ENCODE measurements at regions not wholly inside any gene's neighbourhood (a gene's known extent, or its start where the extent isn't known, plus 50 kb on each side); places are given as distances from the start of the nearest gene placed in this dataset.
A peak's percentile ranks its signal among the peaks of the same experiment; 100 is the strongest.

- Mint-ChIP-seq H3K9me3 (peaks cover 0 to 8% (median 4%) of the 10 kb centered on the region in 7 donors), H3K27ac (no peak overlapping the region), H3K27me3 (no peaks in the 10 kb centered on the region), H3K4me3 (no peak overlapping the region), H3K4me1 (no peaks in the 10 kb centered on the region), H3K36me3 (no peaks in the 10 kb centered on the region)
- H3K4me3 ChIP-seq (ENCODE audit: low read depth, low read length): no peak overlapping the region
- no peaks in the 10 kb centered on the region for H3K4me1 ChIP-seq (ENCODE audit: control insufficient read depth, insufficient read depth, low read length, poor library complexity, severe bottlenecking)
- ATAC-seq (ENCODE audit: low read depth in 2 of 2) (no peak), DNase-seq (no peak)
- no peaks in the 10 kb centered on the region for H3K9me3 ChIP-seq (ENCODE audit: control insufficient read depth in 2 of 2, low read length in 2 of 2)
- no peaks in the 10 kb centered on the region for H3K27me3 ChIP-seq (ENCODE audit: control insufficient read depth, insufficient read depth, low read length)
- H3K36me3 ChIP-seq (ENCODE audit: control insufficient read depth, insufficient read depth, low read length): no peaks in the 10 kb centered on the region
- H3K27ac ChIP-seq (ENCODE audit: insufficient read depth, low read length, poor library complexity, severe bottlenecking): no peak overlapping the region
Observed at GRCh38 chr6:132224943-132225342, 176.3 kb downstream of the MOXD1 start.

GRCh38 chr6:132220800-132221199 lies 180.5 kb downstream of the MOXD1 start:
- Histone ChIP-seq H3K4me1 (ENCODE audit: control insufficient read depth, insufficient read depth, low read length, poor library complexity, severe bottlenecking) (no peaks in the 10 kb centered on the region), H3K36me3 (ENCODE audit: control insufficient read depth, insufficient read depth, low read length) (no peaks in the 10 kb centered on the region), H3K27me3 (ENCODE audit: control insufficient read depth, insufficient read depth, low read length) (no peaks in the 10 kb centered on the region), H3K9me3 (ENCODE audit: control insufficient read depth in 2 of 2, low read length in 2 of 2) (no peaks in the 10 kb centered on the region), H3K27ac (ENCODE audit: insufficient read depth, low read length, poor library complexity, severe bottlenecking) (no peak overlapping the region), H3K4me3 (ENCODE audit: low read depth, low read length) (no peak overlapping the region)
- DNase-seq: no peak
- no peaks in the 10 kb centered on the region for H3K4me1 Mint-ChIP-seq
- no peak overlapping the region for H3K27ac Mint-ChIP-seq
- no peak for ATAC-seq (ENCODE audit: low read depth in 2 of 2)
- H3K36me3 Mint-ChIP-seq: no peaks in the 10 kb centered on the region
- peaks cover under 1% of the 10 kb centered on the region for H3K27me3 Mint-ChIP-seq
- H3K4me3 Mint-ChIP-seq: no peak overlapping the region
- H3K9me3 Mint-ChIP-seq: peaks cover 0 to 6% (median 0%) of the 10 kb centered on the region in 7 donors

GRCh38 chr6:132219901-132220300 lies 181.4 kb downstream of the MOXD1 start:
- no peaks in the 10 kb centered on the region for H3K36me3 ChIP-seq (ENCODE audit: control insufficient read depth, insufficient read depth, low read length)
- peaks cover 0 to 4% (median 0%) of the 10 kb centered on the region in 7 donors for H3K9me3 Mint-ChIP-seq
- no peak overlapping the region for H3K4me3 ChIP-seq (ENCODE audit: low read depth, low read length)
- H3K9me3 ChIP-seq (ENCODE audit: control insufficient read depth in 2 of 2, low read length in 2 of 2): no peaks in the 10 kb centered on the region
- no peaks in the 10 kb centered on the region for H3K4me1 Mint-ChIP-seq
- no peaks in the 10 kb centered on the region for H3K36me3 Mint-ChIP-seq
- DNase-seq (no peak), ATAC-seq (ENCODE audit: low read depth in 2 of 2) (no peak)
- H3K27me3 Mint-ChIP-seq: peaks cover 4% of the 10 kb centered on the region
- no peak overlapping the region for H3K27ac Mint-ChIP-seq
- no peaks in the 10 kb centered on the region for H3K4me1 ChIP-seq (ENCODE audit: control insufficient read depth, insufficient read depth, low read length, poor library complexity, severe bottlenecking)
- H3K27ac ChIP-seq (ENCODE audit: insufficient read depth, low read length, poor library complexity, severe bottlenecking): no peak overlapping the region
- no peak overlapping the region for H3K4me3 Mint-ChIP-seq
- no peaks in the 10 kb centered on the region for H3K27me3 ChIP-seq (ENCODE audit: control insufficient read depth, insufficient read depth, low read length)

- H3K9me3 Mint-ChIP-seq: peaks cover 0 to 3% (median 0%) of the 10 kb centered on the region in 7 donors
- ATAC-seq (ENCODE audit: low read depth in 2 of 2) (no peak), DNase-seq (peak in 1 of 3 donors; percentile 4)
- Histone ChIP-seq H3K36me3 (ENCODE audit: control insufficient read depth, insufficient read depth, low read length) (no peaks in the 10 kb centered on the region), H3K4me1 (ENCODE audit: control insufficient read depth, insufficient read depth, low read length, poor library complexity, severe bottlenecking) (no peaks in the 10 kb centered on the region), H3K27ac (ENCODE audit: insufficient read depth, low read length, poor library complexity, severe bottlenecking) (no peak overlapping the region), H3K27me3 (ENCODE audit: control insufficient read depth, insufficient read depth, low read length) (no peaks in the 10 kb centered on the region), H3K9me3 (ENCODE audit: control insufficient read depth in 2 of 2, low read length in 2 of 2) (no peaks in the 10 kb centered on the region), H3K4me3 (ENCODE audit: low read depth, low read length) (no peak overlapping the region)
- H3K36me3 Mint-ChIP-seq: no peaks in the 10 kb centered on the region
- no peak overlapping the region for H3K27ac Mint-ChIP-seq
- no peak overlapping the region for H3K4me3 Mint-ChIP-seq
- no peaks in the 10 kb centered on the region for H3K4me1 Mint-ChIP-seq
- peaks cover 4% of the 10 kb centered on the region for H3K27me3 Mint-ChIP-seq
Observed at GRCh38 chr6:132218059-132218696, 183.1 kb downstream of the MOXD1 start.

- no peak overlapping the region for H3K4me3 Mint-ChIP-seq
- H3K36me3 Mint-ChIP-seq: no peaks in the 10 kb centered on the region
- Histone ChIP-seq H3K27ac (ENCODE audit: insufficient read depth, low read length, poor library complexity, severe bottlenecking) (no peak overlapping the region), H3K4me1 (ENCODE audit: control insufficient read depth, insufficient read depth, low read length, poor library complexity, severe bottlenecking) (no peaks in the 10 kb centered on the region), H3K36me3 (ENCODE audit: control insufficient read depth, insufficient read depth, low read length) (no peaks in the 10 kb centered on the region), H3K4me3 (ENCODE audit: low read depth, low read length) (no peak overlapping the region), H3K9me3 (ENCODE audit: control insufficient read depth in 2 of 2, low read length in 2 of 2) (no peaks in the 10 kb centered on the region), H3K27me3 (ENCODE audit: control insufficient read depth, insufficient read depth, low read length) (no peaks in the 10 kb centered on the region)
- peaks cover 0 to 3% (median 0%) of the 10 kb centered on the region in 7 donors for H3K9me3 Mint-ChIP-seq
- ATAC-seq (ENCODE audit: low read depth in 2 of 2): no peak
- no peak for DNase-seq
- no peak overlapping the region for H3K27ac Mint-ChIP-seq
- H3K27me3 Mint-ChIP-seq: peaks cover 4% of the 10 kb centered on the region
- H3K4me1 Mint-ChIP-seq: no peaks in the 10 kb centered on the region
Observed at GRCh38 chr6:132215805-132216204, 185.5 kb downstream of the MOXD1 start.

GRCh38 chr6:132214716-132215115 lies 186.6 kb downstream of the MOXD1 start:
- no peak for ATAC-seq (ENCODE audit: low read depth in 2 of 2)
- no peaks in the 10 kb centered on the region for H3K4me1 ChIP-seq (ENCODE audit: control insufficient read depth, insufficient read depth, low read length, poor library complexity, severe bottlenecking)
- DNase-seq: no peak
- H3K36me3 ChIP-seq (ENCODE audit: control insufficient read depth, insufficient read depth, low read length): no peaks in the 10 kb centered on the region
- H3K27me3 ChIP-seq (ENCODE audit: control insufficient read depth, insufficient read depth, low read length): no peaks in the 10 kb centered on the region
- Mint-ChIP-seq H3K36me3 (no peaks in the 10 kb centered on the region), H3K27me3 (peaks cover 4% of the 10 kb centered on the region), H3K9me3 (peaks cover 0 to 3% (median 0%) of the 10 kb centered on the region in 7 donors), H3K27ac (no peak overlapping the region), H3K4me1 (no peaks in the 10 kb centered on the region), H3K4me3 (no peak overlapping the region)
- no peak overlapping the region for H3K4me3 ChIP-seq (ENCODE audit: low read depth, low read length)
- no peak overlapping the region for H3K27ac ChIP-seq (ENCODE audit: insufficient read depth, low read length, poor library complexity, severe bottlenecking)
- H3K9me3 ChIP-seq (ENCODE audit: control insufficient read depth in 2 of 2, low read length in 2 of 2): no peaks in the 10 kb centered on the region

- Histone ChIP-seq H3K9me3 (ENCODE audit: control insufficient read depth in 2 of 2, low read length in 2 of 2) (no peaks in the 10 kb centered on the region), H3K4me1 (ENCODE audit: control insufficient read depth, insufficient read depth, low read length, poor library complexity, severe bottlenecking) (no peaks in the 10 kb centered on the region), H3K4me3 (ENCODE audit: low read depth, low read length) (no peak overlapping the region), H3K36me3 (ENCODE audit: control insufficient read depth, insufficient read depth, low read length) (no peaks in the 10 kb centered on the region), H3K27ac (ENCODE audit: insufficient read depth, low read length, poor library complexity, severe bottlenecking) (no peak overlapping the region), H3K27me3 (ENCODE audit: control insufficient read depth, insufficient read depth, low read length) (no peaks in the 10 kb centered on the region)
- Mint-ChIP-seq H3K27ac (no peak overlapping the region), H3K27me3 (peaks cover 4% of the 10 kb centered on the region), H3K9me3 (peaks cover 0 to 6% (median 0%) of the 10 kb centered on the region in 7 donors), H3K4me1 (no peaks in the 10 kb centered on the region), H3K36me3 (no peaks in the 10 kb centered on the region), H3K4me3 (no peak overlapping the region)
- ATAC-seq (ENCODE audit: low read depth in 2 of 2) (no peak), DNase-seq (no peak)
Observed at GRCh38 chr6:132213732-132214131, 187.5 kb downstream of the MOXD1 start.

- H3K27ac ChIP-seq (ENCODE audit: insufficient read depth, low read length, poor library complexity, severe bottlenecking): no peak overlapping the region
- no peak for ATAC-seq (ENCODE audit: low read depth in 2 of 2)
- H3K4me1 ChIP-seq (ENCODE audit: control insufficient read depth, insufficient read depth, low read length, poor library complexity, severe bottlenecking): no peaks in the 10 kb centered on the region
- Mint-ChIP-seq H3K36me3 (no peaks in the 10 kb centered on the region), H3K27me3 (peaks cover 4% of the 10 kb centered on the region), H3K4me1 (no peaks in the 10 kb centered on the region), H3K27ac (no peak overlapping the region), H3K9me3 (peaks cover 0 to 6% (median 0%) of the 10 kb centered on the region in 7 donors), H3K4me3 (no peak overlapping the region)
- no peak for DNase-seq
- no peak overlapping the region for H3K4me3 ChIP-seq (ENCODE audit: low read depth, low read length)
- H3K9me3 ChIP-seq (ENCODE audit: control insufficient read depth in 2 of 2, low read length in 2 of 2): no peaks in the 10 kb centered on the region
- H3K27me3 ChIP-seq (ENCODE audit: control insufficient read depth, insufficient read depth, low read length): no peaks in the 10 kb centered on the region
- H3K36me3 ChIP-seq (ENCODE audit: control insufficient read depth, insufficient read depth, low read length): no peaks in the 10 kb centered on the region
Observed at GRCh38 chr6:132213191-132213590, 188.1 kb downstream of the MOXD1 start.
